Kidney tubule cell (primary cell): ENCODE measurements at regions not wholly inside any gene's neighbourhood (a gene's known extent, or its start where the extent isn't known, plus 50 kb on each side); places are given as distances from the start of the nearest gene placed in this dataset.
"Not testable (repeated sequence)": the region's sequence is repeated elsewhere in the genome, so short reads cannot be mapped to it uniquely, and the experiment has no call there.

Experiments used
- DNase-seq: peaks from one replicate; pipeline ENCODE4 v3.0.0-alpha.2; 2018; ENCODE audit warnings: low spot score

DNA sequence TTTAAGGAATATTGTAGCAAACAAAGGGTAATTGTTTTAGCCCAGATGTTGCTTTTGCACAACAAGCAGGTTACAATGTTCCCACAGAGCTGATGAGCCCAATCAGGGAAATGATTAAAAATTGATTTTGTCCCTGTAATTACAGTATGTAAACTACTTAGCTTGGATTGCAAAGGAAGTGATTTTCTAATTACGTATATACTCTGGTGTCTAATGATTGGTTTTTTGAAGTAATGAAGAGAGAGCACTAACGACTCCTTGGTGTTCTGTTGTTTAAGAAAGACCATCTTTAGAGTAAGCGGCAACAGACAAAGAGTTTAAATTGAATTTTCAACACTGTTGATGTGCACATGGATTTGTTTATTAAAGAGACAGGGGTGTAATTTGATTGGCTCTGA, 95.3 kb upstream of the ZNF536 start:
- no peak for DNase-seq

DNA sequence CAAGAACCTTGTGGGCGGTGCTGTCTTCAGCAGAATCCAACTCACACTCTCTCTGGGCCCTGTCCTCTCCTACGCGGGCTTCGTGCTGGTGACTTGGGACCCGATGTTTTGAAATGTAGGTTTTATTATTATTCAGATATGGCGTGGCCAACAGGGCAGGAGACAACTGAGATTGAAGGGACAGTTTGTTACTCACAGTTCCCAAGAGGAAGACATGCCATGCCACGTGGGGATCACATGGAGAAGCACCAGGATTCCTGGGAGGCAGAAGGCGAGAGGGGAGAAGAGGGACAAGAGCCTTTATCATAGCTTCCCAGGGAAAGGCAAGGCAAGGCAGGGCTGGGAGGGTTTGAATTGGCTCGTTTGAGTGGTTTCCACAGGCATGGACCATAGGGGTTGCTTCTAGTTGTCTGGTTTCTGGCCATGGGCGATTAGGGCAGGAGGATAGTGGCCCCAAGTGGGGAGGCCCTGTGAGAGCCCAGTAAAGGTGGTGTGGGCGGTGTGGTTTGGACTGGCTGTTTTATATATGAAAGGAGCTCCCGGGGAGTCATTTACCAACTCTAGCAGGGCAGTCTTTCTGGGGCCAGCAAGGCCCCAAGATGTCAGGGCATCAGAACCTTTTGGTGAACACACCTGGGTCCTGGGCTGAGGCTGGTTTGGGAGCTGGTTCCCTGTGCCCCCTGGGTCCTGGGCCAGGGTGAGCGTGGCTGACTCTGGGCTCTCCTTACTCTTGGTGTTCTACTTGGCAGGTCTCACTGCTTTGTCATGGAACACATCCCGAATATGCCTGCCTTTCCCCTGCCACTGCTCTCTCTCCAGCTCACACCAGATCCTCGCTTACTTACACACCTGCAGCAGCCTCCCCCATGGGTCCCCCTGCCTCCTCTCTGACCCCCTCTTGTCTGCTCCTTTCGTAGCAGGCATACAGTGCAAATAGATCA, 94.0 kb upstream of the ZNF536 start:
- DNase-seq, result no peak

DNA sequence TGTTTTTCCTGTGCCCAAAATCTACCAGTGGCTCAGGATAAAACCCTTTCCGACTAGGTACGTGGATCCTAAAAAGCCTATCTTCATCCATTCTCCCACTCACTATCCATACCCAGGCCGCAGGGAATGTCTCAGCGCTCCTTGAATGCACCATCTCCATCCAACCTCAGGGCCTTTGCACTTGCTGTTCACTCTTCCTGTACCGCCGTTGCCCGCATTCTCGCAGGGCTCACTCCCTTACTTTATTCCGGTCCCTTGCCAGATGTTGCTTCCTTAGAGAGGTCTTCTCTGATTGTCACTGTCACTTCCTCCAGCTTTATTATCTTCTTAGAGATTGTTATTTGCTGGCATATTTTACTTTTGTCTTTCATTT, 93.3 kb upstream of the ZNF536 start:
- no peak for DNase-seq

DNA sequence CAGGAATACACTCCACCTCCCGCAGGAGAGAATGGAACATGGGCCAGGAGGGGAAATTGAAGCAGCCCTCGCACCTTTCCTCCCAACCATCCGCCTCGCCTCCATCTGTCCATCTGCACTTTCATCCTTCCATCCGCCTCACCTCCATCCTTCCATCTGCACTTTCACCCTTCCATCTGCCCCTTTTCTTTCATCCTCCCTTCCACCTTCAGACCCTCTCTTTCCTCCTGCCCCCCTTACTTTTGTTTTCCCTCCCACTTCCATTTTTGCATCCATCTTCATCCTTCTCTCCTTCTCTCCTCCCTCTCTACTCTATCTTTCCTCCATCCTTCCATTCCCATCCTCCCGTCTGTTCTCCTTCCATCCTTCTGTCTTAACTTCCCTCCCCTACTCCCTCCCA, 92.2 kb upstream of the ZNF536 start:
- no peak for DNase-seq

DNA sequence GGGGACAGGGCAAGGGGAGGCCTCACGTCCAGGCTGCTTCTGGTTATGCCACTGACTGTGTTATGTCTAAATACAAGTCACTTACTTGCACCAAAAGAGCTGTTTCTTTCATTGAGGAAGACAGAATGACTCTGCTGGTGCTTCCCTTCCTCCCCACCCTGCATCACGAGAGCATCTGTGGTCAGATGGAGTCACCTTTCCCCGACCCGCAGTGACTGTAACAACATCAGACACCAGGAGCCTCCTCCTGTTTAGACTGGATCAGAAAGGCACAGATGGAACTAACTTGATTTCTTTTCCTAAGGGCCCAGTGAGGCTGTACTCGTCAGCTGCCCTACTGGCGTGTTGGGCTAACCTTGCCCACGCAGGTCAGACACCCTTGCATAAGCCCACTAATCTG, 90.3 kb upstream of the ZNF536 start:
- no peak for DNase-seq

- DNase-seq, result no peak
Measured at GRCh38 chr19:30283556-30283955, 88.6 kb upstream of the ZNF536 start.

DNA sequence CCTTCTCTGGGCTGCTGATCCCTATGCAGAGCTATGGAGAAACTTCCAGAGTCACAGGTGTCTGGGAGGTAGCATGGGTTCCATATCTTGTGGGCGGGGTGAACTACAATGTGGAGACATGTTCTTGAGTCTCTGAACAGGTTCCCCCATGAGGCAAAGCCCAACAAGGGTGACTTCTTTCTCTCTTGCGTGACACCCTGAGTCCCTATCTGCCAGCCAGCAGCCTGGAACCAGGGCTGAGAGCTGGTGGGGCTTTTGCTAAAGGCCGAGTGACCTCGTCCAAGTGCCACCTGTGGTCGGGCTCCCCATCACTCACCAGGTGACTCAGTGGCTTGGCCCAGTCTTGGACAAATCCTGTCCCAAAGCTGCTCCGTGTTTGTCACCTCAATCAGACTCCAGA, 88.0 kb upstream of the ZNF536 start:
- DNase-seq, result no peak

- no peak for DNase-seq
Measured at GRCh38 chr19:30284885-30285284, 87.3 kb upstream of the ZNF536 start.

GRCh38 chr19:30286378-30286777, 85.8 kb upstream of the ZNF536 start:
- DNase-seq, result no peak

DNA sequence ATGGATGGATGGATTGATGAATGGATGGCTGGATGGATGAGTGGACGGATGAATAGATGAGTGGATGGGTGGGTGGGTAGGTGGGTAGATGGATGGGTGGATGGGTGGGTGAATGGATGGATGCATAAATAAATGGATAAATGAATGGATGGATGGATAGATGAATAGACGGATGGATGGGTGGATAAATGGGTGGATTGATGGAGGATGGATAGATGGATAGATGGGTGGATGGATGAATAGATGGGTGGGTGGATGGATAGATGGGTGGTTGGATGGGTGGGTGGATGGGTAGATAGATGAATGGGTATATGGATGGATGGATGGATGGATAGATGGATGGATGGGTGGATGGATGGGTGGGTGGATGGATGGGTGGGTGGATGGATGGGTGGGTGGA, 84.9 kb upstream of the ZNF536 start:
- no peak for DNase-seq

DNA sequence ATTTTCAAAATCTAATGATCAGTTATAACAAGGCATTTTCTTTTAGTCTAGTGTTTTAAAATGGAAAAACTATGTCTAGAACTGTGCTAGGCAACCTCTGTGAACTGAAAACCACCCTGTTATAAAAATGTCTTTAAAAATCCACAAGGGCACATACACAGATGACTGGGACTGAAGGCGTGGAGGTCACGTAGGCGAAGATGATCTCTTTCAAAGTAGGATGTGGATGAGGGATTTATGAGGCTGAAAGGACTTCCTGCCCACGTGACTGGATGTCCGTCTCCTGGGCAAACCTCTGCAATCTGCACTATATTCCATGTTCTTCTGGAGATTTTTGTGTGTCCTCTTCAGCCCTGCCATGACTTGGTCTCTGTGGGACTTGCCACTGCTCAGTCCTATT, 84.2 kb upstream of the ZNF536 start:
- DNase-seq, result no peak

DNA sequence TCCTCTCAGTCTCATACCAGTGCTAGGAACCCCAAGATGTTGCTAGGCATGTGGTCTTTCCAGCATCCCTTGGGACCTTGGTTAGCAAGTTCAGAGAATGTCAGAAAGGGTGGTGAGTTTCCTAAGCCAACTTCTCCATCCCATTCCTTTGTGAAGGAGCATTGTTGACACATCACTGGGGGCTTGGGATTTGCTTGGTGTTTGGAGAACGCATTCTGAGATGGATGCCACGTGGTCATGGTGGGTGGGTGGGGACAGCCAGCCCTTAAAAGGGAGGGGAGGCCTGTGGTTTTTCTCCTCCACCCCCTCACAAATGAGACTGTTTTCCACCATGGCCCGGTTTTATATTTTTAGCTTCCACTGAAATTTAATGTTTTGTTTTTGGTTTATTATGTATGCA, 83.3 kb upstream of the ZNF536 start:
- DNase-seq, result no peak

DNA sequence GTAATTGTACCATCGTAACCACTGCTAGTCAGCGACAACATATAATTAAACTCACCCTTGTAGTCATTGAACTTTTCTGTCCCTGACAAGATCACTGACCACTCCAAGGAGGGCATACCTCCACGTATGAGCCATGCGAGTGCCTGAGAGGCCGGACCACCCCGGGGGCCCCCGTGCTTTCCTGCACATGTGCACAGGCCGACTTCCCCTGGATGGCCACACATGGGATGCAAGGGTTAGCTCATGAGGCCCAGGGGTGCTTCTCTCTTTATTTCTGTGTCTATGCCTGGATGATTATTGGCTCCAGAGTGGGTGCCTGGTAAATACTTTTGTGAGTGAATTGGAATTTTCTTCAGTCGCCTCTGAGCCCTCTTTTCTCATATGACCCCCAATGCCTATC, 82.8 kb upstream of the ZNF536 start:
- no peak for DNase-seq

DNA sequence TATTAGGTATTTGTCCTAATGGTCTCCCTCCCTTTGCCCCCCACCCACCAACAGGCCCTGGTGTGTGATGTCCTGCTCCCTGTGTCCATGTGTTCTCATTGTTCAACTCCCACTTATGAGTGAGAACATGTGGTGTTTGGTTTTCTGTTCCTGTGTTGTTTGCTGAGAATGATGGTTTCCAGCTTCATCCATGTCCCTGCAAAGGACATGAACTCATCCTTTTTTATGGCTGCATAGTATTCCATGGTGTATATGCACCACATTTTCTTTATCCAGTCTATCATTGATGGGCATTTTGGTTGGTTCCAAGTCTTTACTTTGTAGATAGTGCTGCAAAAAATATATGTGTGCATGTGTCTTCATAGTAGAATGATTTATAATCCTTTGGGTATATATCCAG, 81.4 kb upstream of the ZNF536 start:
- not testable (repeated sequence) for DNase-seq

- no peak for DNase-seq
Measured at GRCh38 chr19:30293051-30293785, 79.0 kb upstream of the ZNF536 start.

- DNase-seq, result no peak
Measured at GRCh38 chr19:30297969-30298368, 74.2 kb upstream of the ZNF536 start.

DNA sequence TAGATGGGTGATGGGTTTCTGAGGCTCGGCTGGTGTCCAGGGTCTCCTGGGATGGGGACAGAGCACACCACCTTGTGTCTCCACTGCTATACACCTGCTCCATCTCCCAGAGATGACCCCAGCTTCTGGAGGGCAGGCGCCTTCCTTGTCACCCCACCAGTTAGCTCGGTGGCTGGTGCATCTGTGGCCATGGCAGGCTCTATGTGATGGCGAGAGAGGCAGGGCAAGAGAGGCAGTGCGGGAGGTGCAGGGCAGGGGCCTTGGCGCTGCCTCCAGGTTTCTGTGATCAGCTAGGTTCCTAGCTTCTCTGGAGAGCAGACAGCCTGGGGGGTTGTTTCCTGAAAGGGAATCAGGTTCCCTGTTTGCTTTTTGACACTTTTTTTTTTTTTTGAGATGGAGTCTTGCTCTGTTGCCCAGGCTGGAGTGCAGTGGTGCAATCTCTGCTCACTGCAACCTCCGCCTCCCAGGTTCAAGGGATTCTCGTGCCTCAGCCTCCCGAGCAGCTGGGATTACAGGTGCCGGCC, 69.0 kb upstream of the ZNF536 start:
- no peak for DNase-seq

- DNase-seq, result no peak
Measured at GRCh38 chr19:30304540-30304939, 67.6 kb upstream of the ZNF536 start.

- DNase-seq, result no peak
Measured at GRCh38 chr19:30305346-30306060, 66.7 kb upstream of the ZNF536 start.

- DNase-seq, result no peak
Measured at GRCh38 chr19:30307191-30307974, 64.8 kb upstream of the ZNF536 start.

GRCh38 chr19:30309176-30309575, 63.0 kb upstream of the ZNF536 start:
- no peak for DNase-seq
